SK-MEL-5 (cell line): ENCODE measurements at regions not wholly inside any gene's neighbourhood (a gene's known extent, or its start where the extent isn't known, plus 50 kb on each side); places are given as distances from the start of the nearest gene placed in this dataset.
"Not testable (repeated sequence)": the region's sequence is repeated elsewhere in the genome, so short reads cannot be mapped to it uniquely, and the experiment has no call there.

ENCODE experiments used
- DNase-seq: peaks from one replicate; pipeline ENCODE4 v3.0.0-alpha.2; 2016; ENCODE audit warnings: low read depth, low spot score
- in situ Hi-C: cut with HindIII; loops from 2 replicates; pipeline ENCODE4 v1.10.0; 2016; ENCODE audit warnings: low sequenced_read_pairs, high pct_unique_total_duplicates, low pct_unique_long_range_greater_than_20kb

- in situ Hi-C loops: no loop called here
- no peak for DNase-seq
Measured at GRCh38 chr2:121818546-121818945, 63.1 kb downstream of the TSN start.

- in situ Hi-C loops: no loop called here
- DNase-seq: no peak
Measured at GRCh38 chr2:121819846-121820245, 64.4 kb downstream of the TSN start.

- no peak for DNase-seq
- in situ Hi-C loops: no loop called here
Measured at GRCh38 chr2:121821476-121822158, 66.2 kb downstream of the TSN start.

- no peak for DNase-seq
- in situ Hi-C loops: no loop called here
Measured at GRCh38 chr2:121824264-121824663, 68.8 kb downstream of the TSN start.

- DNase-seq: no peak
- in situ Hi-C loops: no loop called here
Measured at GRCh38 chr2:121825003-121825950, 69.8 kb downstream of the TSN start.

- in situ Hi-C loops: no loop called here
Measured at GRCh38 chr2:121826036-121826435, 70.6 kb downstream of the TSN start.

DNA sequence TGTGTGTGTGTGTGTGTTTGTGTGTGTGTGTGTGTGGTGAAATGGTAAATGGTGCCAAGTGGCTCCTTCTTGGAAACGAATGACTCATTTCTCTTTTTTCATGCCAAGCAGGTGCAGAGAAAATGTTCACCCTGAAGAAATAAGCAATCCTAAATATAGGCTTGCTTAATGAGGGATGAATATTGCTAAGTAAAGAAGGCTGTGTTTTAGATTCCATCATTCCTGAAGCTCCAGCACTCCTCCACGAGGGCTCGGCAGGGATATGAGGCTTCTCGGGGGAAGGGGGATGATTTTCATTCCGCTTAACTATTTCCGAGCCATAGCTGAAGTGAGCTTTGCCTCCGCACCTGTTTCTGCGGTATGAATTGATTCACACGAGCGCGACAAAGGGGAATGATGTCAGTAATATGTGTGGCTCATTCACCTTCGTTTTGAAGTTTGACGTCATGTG, 72.9 kb downstream of the TSN start:
- no peak for DNase-seq
- in situ Hi-C loops: no loop called here

More at GRCh38 chr2:121826036-121826435, 70.6 kb downstream of the TSN start:
- peak; percentile 6 for DNase-seq

- peak; percentile 34 for DNase-seq
- in situ Hi-C loops: no loop called here
Measured at GRCh38 chr2:121830809-121831208, 75.4 kb downstream of the TSN start.

DNA sequence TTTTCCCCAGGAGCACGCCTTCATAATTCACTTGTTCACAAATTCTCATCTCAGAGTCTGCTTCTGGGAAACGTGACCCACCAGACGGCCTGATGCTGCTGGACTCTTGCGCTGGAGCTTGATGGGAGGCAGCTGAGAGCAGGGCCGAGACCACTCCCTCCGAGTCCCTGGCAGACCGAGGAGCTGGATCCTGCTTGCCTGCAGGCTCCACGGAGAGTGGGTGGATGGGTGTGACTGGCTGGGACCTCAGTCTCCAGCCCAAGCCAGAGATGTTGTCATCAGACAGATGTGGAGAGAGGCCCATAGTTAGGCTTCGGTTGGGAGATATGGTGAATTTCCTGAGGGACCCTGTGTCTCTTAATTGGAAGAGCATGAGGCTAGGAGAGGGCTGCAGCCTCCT, 76.4 kb downstream of the TSN start:
- in situ Hi-C loops: no loop called here
- no peak for DNase-seq

GRCh38 chr2:121832412-121833357, 77.2 kb downstream of the TSN start:
- in situ Hi-C loops: no loop called here

GRCh38 chr2:121833358-121833723, 77.9 kb downstream of the TSN start:
- in situ Hi-C loops: no loop called here
- DNase-seq: no peak

More at GRCh38 chr2:121832412-121833357, 77.2 kb downstream of the TSN start:
- DNase-seq: no peak

GRCh38 chr2:121836611-121837010, 81.2 kb downstream of the TSN start:
- no peak for DNase-seq
- in situ Hi-C loops: no loop called here

DNA sequence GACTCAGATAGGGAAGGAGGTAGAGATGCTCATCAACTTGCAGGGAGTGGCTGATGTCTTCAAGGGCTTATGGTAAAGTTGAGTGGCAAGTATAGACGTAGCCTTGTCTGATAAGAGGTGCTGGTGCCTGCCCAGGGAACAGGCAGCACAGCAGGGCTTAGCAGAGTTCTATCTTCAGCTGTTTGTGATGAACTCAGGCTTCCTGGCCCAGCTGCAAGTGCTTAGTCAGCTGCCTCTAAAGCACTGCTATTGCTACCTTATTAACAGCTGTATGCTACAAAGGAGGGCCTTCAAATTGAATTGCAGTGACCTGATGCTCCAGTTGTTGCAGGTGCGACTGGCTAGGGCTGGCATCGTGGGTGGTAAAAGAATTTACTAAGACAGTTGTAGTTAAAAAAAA, 82.1 kb downstream of the TSN start:
- DNase-seq: no peak
- in situ Hi-C loops: no loop called here

DNA sequence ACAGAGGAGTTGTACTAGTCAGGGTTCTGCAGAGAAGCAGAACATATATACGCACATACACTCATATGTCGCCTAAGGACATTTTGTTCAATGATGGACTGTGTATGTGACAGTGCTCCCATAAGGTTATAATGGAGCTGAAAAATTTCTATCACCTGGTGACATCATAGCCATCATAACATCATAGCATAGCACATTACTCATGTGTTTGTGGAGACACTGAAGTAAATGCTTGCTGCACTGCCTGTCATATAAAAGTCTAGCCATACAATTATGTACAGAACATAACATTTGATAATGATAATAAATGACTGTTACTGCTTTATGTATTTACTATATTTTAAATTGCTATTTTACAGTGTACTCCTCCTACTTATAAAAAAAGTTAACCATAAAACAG, 83.1 kb downstream of the TSN start:
- in situ Hi-C loops: no loop called here
- DNase-seq: no peak

DNA sequence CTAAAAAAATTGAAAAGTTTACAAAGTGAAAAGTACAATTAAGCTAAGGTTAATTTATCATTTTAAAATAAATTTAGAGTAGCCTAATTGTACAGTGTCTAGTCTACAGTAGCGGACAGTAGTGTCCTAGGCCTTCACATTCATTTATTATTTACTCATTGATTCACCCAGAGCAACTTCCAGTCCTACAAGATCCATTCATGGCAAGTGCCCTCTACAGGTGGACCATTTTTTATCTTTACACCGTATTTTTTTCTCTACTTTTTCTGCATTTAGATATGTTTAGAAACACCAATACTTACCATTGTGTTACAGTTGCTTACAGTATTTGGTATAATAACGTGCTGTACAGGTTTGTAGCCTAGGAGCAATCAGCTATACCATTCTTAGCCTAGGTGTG, 84.1 kb downstream of the TSN start:
- DNase-seq: no peak
- in situ Hi-C loops: no loop called here

DNA sequence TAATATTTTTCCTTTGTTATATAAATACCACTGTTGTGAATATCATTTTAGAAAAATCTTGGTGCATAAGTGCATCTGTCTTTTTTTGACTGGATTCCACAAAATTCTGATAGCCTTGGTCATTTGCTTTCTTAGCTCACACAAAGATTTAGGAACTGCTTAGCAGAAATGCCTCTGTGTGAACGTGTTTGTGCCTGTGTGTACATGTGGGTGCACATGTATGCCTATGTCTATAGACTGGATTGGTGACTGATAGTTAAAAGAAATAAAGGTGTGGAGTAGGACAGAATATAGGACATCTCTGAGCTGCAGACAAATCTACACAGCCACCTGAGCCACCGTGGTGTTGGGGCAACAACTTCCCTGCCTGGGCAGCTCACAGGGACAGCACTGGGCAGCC, 93.8 kb downstream of the TSN start:
- no peak for DNase-seq
- in situ Hi-C loops: no loop called here

DNA sequence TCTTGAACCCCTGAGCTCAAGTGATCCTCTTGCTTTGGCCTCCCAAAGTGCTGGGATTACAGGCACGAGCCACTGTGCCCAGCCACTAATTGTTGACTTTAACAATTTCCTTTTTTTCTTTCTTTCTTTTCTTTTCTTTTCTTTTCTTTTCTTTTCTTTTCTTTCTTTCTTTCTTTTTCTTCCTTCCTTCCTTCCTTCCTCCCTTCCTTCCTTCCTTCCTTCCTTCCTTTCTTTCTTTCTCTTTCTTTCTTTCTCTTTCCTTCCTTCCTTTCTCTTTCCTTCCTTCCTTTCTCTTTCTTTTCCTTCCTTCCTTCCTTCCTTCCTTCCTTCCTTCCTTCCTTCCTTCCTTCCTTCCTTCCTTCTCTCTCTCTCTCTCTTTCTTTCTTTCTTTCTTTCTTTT, 97.7 kb downstream of the TSN start:
- DNase-seq, in situ Hi-C loops: not testable (repeated sequence)

- in situ Hi-C loops: no loop called here
- DNase-seq: no peak
Measured at GRCh38 chr2:121855510-121855909, 100.1 kb downstream of the TSN start.
